H9 (cell line): ENCODE measurements at regions not wholly inside any gene's neighbourhood (a gene's known extent, or its start where the extent isn't known, plus 50 kb on each side); places are given as distances from the start of the nearest gene placed in this dataset.

Experiments
- DNase-seq: peaks from one replicate; pipeline ENCODE4 v3.0.0-alpha.2; 2017
- H2AFZ ChIP-seq: one replicate; pipeline ENCODE4 v1.6.1; 2013; ENCODE audit warnings: mild to moderate bottlenecking, low read length, control low read depth, moderate library complexity
- H2AK5ac ChIP-seq: 2 replicates; pipeline ENCODE4 v1.6.1; 2013; ENCODE audit warnings: low read length, control low read depth, mixed read lengths; ENCODE audit not compliant: insufficient read length
- H2BK120ac ChIP-seq: one replicate; pipeline ENCODE4 v1.6.1; 2013; ENCODE audit warnings: low read depth, mild to moderate bottlenecking, low read length, control low read depth, inconsistent platforms; ENCODE audit not compliant: poor library complexity, severe bottlenecking
- H2BK12ac ChIP-seq: 2 replicates; pipeline ENCODE4 v1.6.1; 2013; ENCODE audit warnings: low read length, control low read depth, mixed read lengths, low read depth; ENCODE audit not compliant: insufficient read length
- H2BK15ac ChIP-seq: 2 replicates; pipeline ENCODE4 v1.6.1; 2013; ENCODE audit warnings: low read depth, low read length, control low read depth
- H2BK20ac ChIP-seq: one replicate; pipeline ENCODE4 v1.6.1; 2013; ENCODE audit warnings: low read depth, mild to moderate bottlenecking, low read length, control low read depth, inconsistent platforms; ENCODE audit not compliant: poor library complexity, severe bottlenecking
- H2BK5ac ChIP-seq: 2 replicates; pipeline ENCODE4 v1.6.1; 2013; ENCODE audit warnings: low read length, control low read depth, mixed read lengths; ENCODE audit not compliant: insufficient read length
- H3K14ac ChIP-seq: 2 replicates; pipeline ENCODE4 v1.6.1; 2013; ENCODE audit warnings: low read length, control low read depth; ENCODE audit not compliant: insufficient read depth
- H3K18ac ChIP-seq: 2 replicates; pipeline ENCODE4 v1.6.1; 2013; ENCODE audit warnings: low read depth, mild to moderate bottlenecking, mixed read lengths, low read length, control low read depth; ENCODE audit not compliant: insufficient read length
- H3K23ac ChIP-seq: 2 replicates; pipeline ENCODE4 v1.6.1; 2013; ENCODE audit warnings: low read length, control low read depth, mixed read lengths, low read depth; ENCODE audit not compliant: insufficient read length
- H3K23me2 ChIP-seq: 2 replicates; pipeline ENCODE4 v1.6.1; 2013; ENCODE audit warnings: low read depth, mild to moderate bottlenecking, mixed read lengths, low read length, control low read depth; ENCODE audit not compliant: insufficient read length, poor library complexity, severe bottlenecking
- H3K27ac ChIP-seq: 2 replicates; pipeline ENCODE4 v1.5.1; 2013; ENCODE audit warnings: low read length, control low read depth, mixed read lengths, low read depth; ENCODE audit not compliant: insufficient read length
- H3K27me3 ChIP-seq: 2 replicates; pipeline ENCODE4 v1.6.1; 2013; ENCODE audit warnings: low read length, control low read depth, inconsistent platforms; ENCODE audit not compliant: insufficient read depth
- H3K4ac ChIP-seq: 2 replicates; pipeline ENCODE4 v1.6.1; 2013; ENCODE audit warnings: low read depth, mild to moderate bottlenecking, control low read depth, inconsistent platforms, low read length, moderate library complexity
- H3K4me1 ChIP-seq: 2 replicates; pipeline ENCODE4 v1.6.1; 2013; ENCODE audit warnings: low read length, control low read depth, inconsistent platforms; ENCODE audit not compliant: insufficient read depth
- H3K4me2 ChIP-seq: 2 replicates; pipeline ENCODE4 v1.6.1; 2013; ENCODE audit warnings: low read length, control low read depth, mixed read lengths; ENCODE audit not compliant: insufficient read length, insufficient read depth
- H3K56ac ChIP-seq: 2 replicates; pipeline ENCODE4 v1.6.1; 2013; ENCODE audit warnings: low read depth, mild to moderate bottlenecking, mixed read lengths, low read length, control low read depth; ENCODE audit not compliant: insufficient read length
- H3K79me1 ChIP-seq: 2 replicates; pipeline ENCODE4 v1.6.1; 2013; ENCODE audit warnings: low read depth, mild to moderate bottlenecking, moderate library complexity, low read length, control low read depth, inconsistent platforms; ENCODE audit not compliant: insufficient read depth, poor library complexity, severe bottlenecking
- H3K79me2 ChIP-seq: 2 replicates; pipeline ENCODE4 v1.6.1; 2013; ENCODE audit warnings: low read length, control low read depth, inconsistent platforms; ENCODE audit not compliant: insufficient read depth
- H3K9ac ChIP-seq: 2 replicates; pipeline ENCODE4 v1.6.1; 2013; ENCODE audit warnings: low read length, control low read depth, mixed read lengths; ENCODE audit not compliant: insufficient read length; ENCODE audit errors: extremely low read depth
- H3K9me3 ChIP-seq: one replicate; pipeline ENCODE4 v1.6.1; 2013; ENCODE audit warnings: low read depth, low read length, inconsistent platforms; ENCODE audit not compliant: control insufficient read depth
- H3T11ph ChIP-seq: one replicate; pipeline ENCODE4 v1.6.1; 2013; ENCODE audit warnings: mild to moderate bottlenecking, low read length, control low read depth, inconsistent platforms
- H4K20me1 ChIP-seq: one replicate; pipeline ENCODE4 v1.6.1; 2013; ENCODE audit not compliant: control insufficient read depth, insufficient read length, insufficient read depth
- H4K5ac ChIP-seq: 2 replicates; pipeline ENCODE4 v1.6.1; 2013; ENCODE audit warnings: low read depth, mild to moderate bottlenecking, mixed read lengths, low read length, control low read depth; ENCODE audit not compliant: insufficient read length
- H4K8ac ChIP-seq: replicated peaks from 2 replicates; pipeline ENCODE4 v1.6.1; 2013; ENCODE audit warnings: low read length, control low read depth, mixed read lengths, low read depth; ENCODE audit not compliant: insufficient read length
- H4K91ac ChIP-seq: 2 replicates; pipeline ENCODE4 v1.6.1; 2013; ENCODE audit warnings: low read depth, mild to moderate bottlenecking, moderate library complexity, mixed read lengths, low read length, control low read depth; ENCODE audit not compliant: insufficient read length
- H3K27ac Mint-ChIP-seq, 3 experiments: 2 replicates in 2 of 3; 3 replicates in 1 of 3; pipeline ENCODE4 v1.8.0; 2020 to 2021; ENCODE audit warnings: mixed read lengths in 3 of 3, mild to moderate bottlenecking in 1 of 3, moderate library complexity in 1 of 3
- H3K27me3 Mint-ChIP-seq: 2 replicates; pipeline ENCODE4 v1.8.0; 2021; ENCODE audit warnings: low read depth, mild to moderate bottlenecking, moderate library complexity, mixed read lengths
- H3K36me3 Mint-ChIP-seq, 3 experiments: 2 replicates in 2 of 3; 3 replicates in 1 of 3; pipeline ENCODE4 v1.8.0; 2020 to 2021; ENCODE audit warnings: low read depth in 3 of 3, mixed read lengths in 3 of 3; ENCODE audit not compliant: insufficient read depth in 1 of 3
- H3K4me1 Mint-ChIP-seq, 2 experiments: 2 replicates each; pipeline ENCODE4 v1.8.0; 2020; ENCODE audit warnings: mixed read lengths in 2 of 2
- H3K4me3 Mint-ChIP-seq, 2 experiments: 2 replicates in 1 of 2; 3 replicates in 1 of 2; pipeline ENCODE4 v1.8.0; 2020 to 2021; ENCODE audit warnings: mild to moderate bottlenecking in 2 of 2, mixed read lengths in 2 of 2, moderate library complexity in 1 of 2
- H3K9me3 Mint-ChIP-seq, 2 experiments: 2 replicates in 1 of 2; 3 replicates in 1 of 2; pipeline ENCODE4 v1.8.0; 2020; ENCODE audit warnings: mild to moderate bottlenecking in 2 of 2, mixed read lengths in 2 of 2, moderate library complexity in 1 of 2
- WGBS: extraction: QIAGEN DNeasy Blood & Tissue Kit; methylation state at CpG from one replicate; pipeline ENCODE4 v1.1.7; 2013; ENCODE audit warnings: missing lambda C conversion rate, low lambda C conversion rate, mixed read lengths; ENCODE audit not compliant: insufficient read length; ENCODE audit errors: extremely low coverage; 5-methylcytosine and 5-hydroxymethylcytosine counted together
- TF ChIP-seq, protein P1 (sequence below): fragments of 200-600 bp; sonication (generic); conservative IDR thresholded peaks from 3 replicates; pipeline ENCODE4 v1.8.0; 2021; ENCODE audit warnings: antibody characterized with exemption, mild to moderate bottlenecking

DNA sequence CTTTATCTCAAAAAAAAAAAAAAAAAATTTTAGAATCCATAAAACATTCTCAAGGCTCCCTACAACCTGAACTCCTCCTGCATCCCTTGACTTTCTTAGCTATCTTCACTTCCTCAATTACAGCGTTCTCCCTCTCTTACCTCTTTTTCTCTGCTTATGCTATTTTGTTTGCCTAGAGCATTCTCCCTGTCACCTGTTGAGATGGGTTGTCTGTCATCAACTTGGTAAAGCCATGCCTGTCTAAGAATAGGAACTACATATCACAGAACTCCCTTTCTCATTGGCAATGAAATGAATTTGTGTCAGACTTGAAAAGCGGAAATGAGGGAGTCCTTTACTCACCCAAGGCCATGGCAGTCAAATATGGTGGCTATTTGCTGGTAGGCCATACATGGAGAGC lies 129.6 kb upstream of the CACHD1 start:
- TF ChIP-seq, protein P1, sequence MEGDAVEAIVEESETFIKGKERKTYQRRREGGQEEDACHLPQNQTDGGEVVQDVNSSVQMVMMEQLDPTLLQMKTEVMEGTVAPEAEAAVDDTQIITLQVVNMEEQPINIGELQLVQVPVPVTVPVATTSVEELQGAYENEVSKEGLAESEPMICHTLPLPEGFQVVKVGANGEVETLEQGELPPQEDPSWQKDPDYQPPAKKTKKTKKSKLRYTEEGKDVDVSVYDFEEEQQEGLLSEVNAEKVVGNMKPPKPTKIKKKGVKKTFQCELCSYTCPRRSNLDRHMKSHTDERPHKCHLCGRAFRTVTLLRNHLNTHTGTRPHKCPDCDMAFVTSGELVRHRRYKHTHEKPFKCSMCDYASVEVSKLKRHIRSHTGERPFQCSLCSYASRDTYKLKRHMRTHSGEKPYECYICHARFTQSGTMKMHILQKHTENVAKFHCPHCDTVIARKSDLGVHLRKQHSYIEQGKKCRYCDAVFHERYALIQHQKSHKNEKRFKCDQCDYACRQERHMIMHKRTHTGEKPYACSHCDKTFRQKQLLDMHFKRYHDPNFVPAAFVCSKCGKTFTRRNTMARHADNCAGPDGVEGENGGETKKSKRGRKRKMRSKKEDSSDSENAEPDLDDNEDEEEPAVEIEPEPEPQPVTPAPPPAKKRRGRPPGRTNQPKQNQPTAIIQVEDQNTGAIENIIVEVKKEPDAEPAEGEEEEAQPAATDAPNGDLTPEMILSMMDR = no peak
- no peaks in the 10 kb centered on the region for H3K9me3 Mint-ChIP-seq

More for the DNA sequence above, 129.6 kb upstream of the CACHD1 start:
- no peak overlapping the region for H3K14ac ChIP-seq
- H3K27ac ChIP-seq = no peak overlapping the region
- H2BK12ac ChIP-seq = no peak overlapping the region
- no peak overlapping the region for H2BK5ac ChIP-seq
- H3K23me2 ChIP-seq = no peaks in the 10 kb centered on the region
- H3K4me2 ChIP-seq = no peak overlapping the region
- peaks cover 0 to 3% (median 0%) of the 10 kb centered on the region in 3 experiments; a peak in 2 of 7 replicates for H3K36me3 Mint-ChIP-seq
- no peaks in the 10 kb centered on the region for H3K9me3 ChIP-seq
- no peaks in the 10 kb centered on the region for H3K27me3 ChIP-seq
- no peak overlapping the region for H2BK120ac ChIP-seq
- no peaks in the 10 kb centered on the region for H3K79me1 ChIP-seq
- H3K27me3 Mint-ChIP-seq = peaks cover 1% of the 10 kb centered on the region
- H4K20me1 ChIP-seq = no peaks in the 10 kb centered on the region
- no peak overlapping the region for H2BK20ac ChIP-seq
- no peaks in the 10 kb centered on the region for H3K79me2 ChIP-seq
- no peak overlapping the region for H3K18ac ChIP-seq
- H3K4ac ChIP-seq = no peak overlapping the region
- H4K8ac ChIP-seq = no peak overlapping the region
- WGBS = no CpG with 5 or more reads among the region's 2 CpGs
- no peak overlapping the region for H3T11ph ChIP-seq
- H3K4me1 Mint-ChIP-seq = peaks cover 4 to 20% of the 10 kb centered on the region in 2 experiments
- no peak overlapping the region for H2AK5ac ChIP-seq
- H3K56ac ChIP-seq = no peak overlapping the region
- H2BK15ac ChIP-seq = no peak overlapping the region
- peaks cover 4% of the 10 kb centered on the region; the same call in 1 of the 2 replicates for H3K4me1 ChIP-seq
- H3K23ac ChIP-seq = no peak overlapping the region
- H3K4me3 Mint-ChIP-seq = no peak overlapping the region
- H4K91ac ChIP-seq = no peak overlapping the region
- no peak overlapping the region for H3K27ac Mint-ChIP-seq
- no peak overlapping the region for H4K5ac ChIP-seq
- no peak for DNase-seq
- no peak overlapping the region for H3K9ac ChIP-seq
- no peak overlapping the region for H2AFZ ChIP-seq
